ENCODE measurements at regions not wholly inside any gene's neighbourhood (a gene's known extent, or its start where the extent isn't known, plus 50 kb on each side); places are given as distances from the start of the nearest gene placed in this dataset.

DNA sequence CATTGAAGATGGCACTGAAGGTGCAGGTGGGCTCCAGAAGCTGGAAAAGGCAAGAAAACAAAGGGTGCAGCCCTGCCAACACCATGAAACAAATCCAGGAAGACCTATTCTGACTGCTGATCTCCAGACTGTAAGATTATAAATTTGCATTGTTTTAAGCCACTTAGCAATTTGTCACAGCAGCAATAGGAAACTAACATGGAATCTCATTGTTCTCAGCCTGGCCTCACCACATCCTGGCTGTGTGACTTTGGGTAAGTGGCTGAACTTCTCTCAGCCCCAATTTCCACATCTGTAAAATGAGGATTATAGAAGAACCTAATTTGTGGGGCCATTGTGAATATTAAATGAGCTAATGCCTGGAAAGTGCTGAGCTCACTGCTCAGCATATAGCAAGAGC is 160.4 kb upstream of the MAFB start (continued):
- TF ChIP-seq ZNF256 (CRISPR knock-in tag; conservative IDR thresholded peaks at IDR 0.05) (no peak), ZFYVE20 (CRISPR knock-in tag; IDR thresholded peaks at IDR 0.05; ENCODE audit: borderline replicate concordance, low read depth) (no peak), ZNF251 (CRISPR knock-in tag; IDR thresholded peaks at IDR 0.05) (no peak), NRL (CRISPR knock-in tag; IDR thresholded peaks at IDR 0.05; ENCODE audit: borderline replicate concordance) (no peak), ZNF512 (CRISPR knock-in tag; IDR thresholded peaks at IDR 0.05) (no peak)

- TF ChIP-seq ZNF256 (CRISPR knock-in tag; conservative IDR thresholded peaks at IDR 0.05), result no peak
- no peak for TF ChIP-seq SP2 (CRISPR knock-in tag; IDR thresholded peaks at IDR 0.05)
- TF ChIP-seq ZBED4 (CRISPR knock-in tag; IDR thresholded peaks at IDR 0.05; ENCODE audit: borderline replicate concordance), result no peak
- TF ChIP-seq, protein P1, sequence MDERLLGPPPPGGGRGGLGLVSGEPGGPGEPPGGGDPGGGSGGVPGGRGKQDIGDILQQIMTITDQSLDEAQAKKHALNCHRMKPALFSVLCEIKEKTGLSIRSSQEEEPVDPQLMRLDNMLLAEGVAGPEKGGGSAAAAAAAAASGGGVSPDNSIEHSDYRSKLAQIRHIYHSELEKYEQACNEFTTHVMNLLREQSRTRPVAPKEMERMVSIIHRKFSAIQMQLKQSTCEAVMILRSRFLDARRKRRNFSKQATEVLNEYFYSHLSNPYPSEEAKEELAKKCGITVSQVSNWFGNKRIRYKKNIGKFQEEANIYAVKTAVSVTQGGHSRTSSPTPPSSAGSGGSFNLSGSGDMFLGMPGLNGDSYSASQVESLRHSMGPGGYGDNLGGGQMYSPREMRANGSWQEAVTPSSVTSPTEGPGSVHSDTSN (CRISPR knock-in tag; IDR thresholded peaks at IDR 0.05), result no peak
- TF ChIP-seq RBM39 (IDR thresholded peaks at IDR 0.05; ENCODE audit: low read depth, low read length, poor library complexity, severe bottlenecking), result no peak
- peak; percentile 55 for TF ChIP-seq CEBPB (IDR thresholded peaks at IDR 0.05; ENCODE audit: borderline replicate concordance, low read depth, low read length)
- no peaks in the 10 kb centered on the region for H3K79me2 ChIP-seq (ENCODE audit: insufficient read depth, low read length)
- intact Hi-C loops (cut with micrococcal nuclease; ENCODE audit: unreplicated experiment), result no loop called here
- no peak overlapping the region for H3K9ac ChIP-seq (ENCODE audit: insufficient read depth, low read depth, low read length)
- H3K9me3 ChIP-seq (ENCODE audit: low read length), result no peaks in the 10 kb centered on the region
- CTCF ChIA-PET (ENCODE audit: low intra/inter-chr PET ratio, low total read pairs), result no interaction called here
- BruUV-seq (replicated peaks), result no TSS peak
- H3K27ac ChIP-seq (ENCODE audit: extremely low read length, insufficient read depth, low read length), result no peak overlapping the region
- no peaks in the 10 kb centered on the region; a peak in 1 of 5 replicates for H3K27me3 ChIP-seq (ENCODE audit: control insufficient read depth in 1 of 2, insufficient read depth in 2 of 2, low read length in 2 of 2)
- H3K4me2 ChIP-seq (ENCODE audit: low read depth, low read length), result no peak overlapping the region
- in situ Hi-C loops (cut with HindIII; ENCODE audit: extremely low pct_ligation_motif_present, low pct_unique_long_range_greater_than_20kb), result no loop called here
- H4K20me1 ChIP-seq (ENCODE audit: insufficient read depth, low read length), result no peaks in the 10 kb centered on the region
- POLR2A ChIA-PET, result no interaction called here
- WGBS (ENCODE audit: low lambda C conversion rate), result 27% methylated on average over 5 of the region's 5 CpGs
- DNase-seq (ENCODE audit: low spot score) (no peak), FAIRE-seq (no peak), ATAC-seq (no peak)
- H2AFZ ChIP-seq (ENCODE audit: low read length), result no peak overlapping the region
- H3K4me3 ChIP-seq (replicated peaks in 1 of 3; ENCODE audit: insufficient read depth in 1 of 3, low read depth in 2 of 3, low read length in 3 of 3), result no peak overlapping the region
- no peaks in the 10 kb centered on the region for H3K4me1 ChIP-seq (ENCODE audit: insufficient read depth, low read length)
- H3K36me3 ChIP-seq (replicated peaks in 1 of 2; ENCODE audit: control insufficient read depth in 1 of 2, insufficient read depth in 2 of 2, low read length in 2 of 2), result no peaks in the 10 kb centered on the region
Measured at GRCh38 chr20:40851051-40851450, 162.0 kb upstream of the MAFB start.
